ENCODE measurements at regions not wholly inside any gene's neighbourhood (a gene's known extent, or its start where the extent isn't known, plus 50 kb on each side); places are given as distances from the start of the nearest gene placed in this dataset.
A peak's percentile ranks its signal among the peaks of the same experiment; 100 is the strongest.
"Not testable (repeated sequence)": the region's sequence is repeated elsewhere in the genome, so short reads cannot be mapped to it uniquely, and the experiment has no call there.

- DNase-seq (ENCODE audit: low spot score), result no peak
These were observed 615.6 kb downstream of the CENPC start for GRCh38 chr4:66929748-66930147.

GRCh38 chr4:66928881-66929280, 616.4 kb downstream of the CENPC start:
- not testable (repeated sequence) for DNase-seq (ENCODE audit: low spot score)

- no peak for DNase-seq (ENCODE audit: low spot score)
These were observed 617.4 kb downstream of the CENPC start for GRCh38 chr4:66927937-66928336.

- DNase-seq (ENCODE audit: low spot score), result no peak
These were observed 618.6 kb downstream of the CENPC start for GRCh38 chr4:66926687-66927086.

DNA sequence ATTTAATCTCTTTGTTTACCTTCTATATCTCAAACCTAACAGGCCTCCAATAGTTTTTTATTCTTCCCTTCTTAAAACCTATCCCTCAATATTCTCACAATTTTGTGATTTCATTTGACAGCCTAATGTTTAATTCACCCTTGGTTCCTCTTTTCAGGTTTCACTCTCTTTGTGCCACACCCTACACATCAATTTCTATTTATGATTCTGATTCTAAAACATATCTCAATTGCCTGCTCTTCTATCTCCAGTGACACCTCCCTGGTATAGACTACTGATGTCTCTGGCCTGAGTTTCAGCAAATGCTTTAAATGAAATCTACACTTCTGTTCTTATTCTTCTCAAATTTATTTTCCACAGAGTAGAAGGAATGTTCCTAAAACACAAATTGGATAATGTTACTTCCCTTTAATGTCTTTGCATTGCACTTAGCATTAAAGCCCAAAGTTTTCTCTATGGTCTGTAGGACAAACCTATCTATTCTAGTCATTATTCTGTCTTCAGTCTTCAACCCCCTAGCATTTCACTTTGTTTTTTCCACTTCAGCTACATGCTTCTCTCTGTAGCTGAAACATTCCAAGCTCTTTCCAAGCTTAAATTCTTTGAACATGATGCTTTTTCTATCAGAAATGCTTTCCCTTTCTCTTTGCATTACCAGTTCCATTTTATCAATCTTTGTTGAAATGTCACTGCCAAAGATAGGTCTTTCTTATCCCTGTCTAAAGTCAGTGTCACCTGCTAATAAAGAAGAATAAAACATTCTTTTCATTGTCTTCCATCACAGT, 622.0 kb downstream of the CENPC start:
- no peak for DNase-seq (ENCODE audit: low spot score)

DNA sequence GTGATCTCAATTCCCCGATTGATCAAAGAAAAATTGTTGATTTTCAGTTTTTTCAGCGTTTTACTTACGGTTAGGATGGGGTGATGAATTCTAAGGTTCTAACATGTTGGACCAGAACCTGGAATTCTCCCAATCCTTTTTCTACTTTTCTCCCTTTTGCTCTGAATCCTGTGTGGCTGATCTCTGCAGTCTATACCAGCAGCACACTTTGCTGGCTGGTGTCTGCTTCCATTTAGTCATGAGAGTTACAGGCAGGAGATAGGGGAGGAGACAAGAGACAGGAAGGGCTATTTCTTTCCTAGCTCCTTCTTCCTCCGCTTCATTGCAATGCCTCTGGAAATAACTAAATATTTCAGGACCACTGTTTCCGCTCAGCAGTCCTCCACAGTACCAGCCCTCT, 623.9 kb downstream of the CENPC start:
- no peak for DNase-seq (ENCODE audit: low spot score)

GRCh38 chr4:66920514-66920913, 624.8 kb downstream of the CENPC start:
- no peak for DNase-seq (ENCODE audit: low spot score)

- no peak for DNase-seq (ENCODE audit: low spot score)
These were observed 633.4 kb downstream of the CENPC start for GRCh38 chr4:66911880-66912279.

DNA sequence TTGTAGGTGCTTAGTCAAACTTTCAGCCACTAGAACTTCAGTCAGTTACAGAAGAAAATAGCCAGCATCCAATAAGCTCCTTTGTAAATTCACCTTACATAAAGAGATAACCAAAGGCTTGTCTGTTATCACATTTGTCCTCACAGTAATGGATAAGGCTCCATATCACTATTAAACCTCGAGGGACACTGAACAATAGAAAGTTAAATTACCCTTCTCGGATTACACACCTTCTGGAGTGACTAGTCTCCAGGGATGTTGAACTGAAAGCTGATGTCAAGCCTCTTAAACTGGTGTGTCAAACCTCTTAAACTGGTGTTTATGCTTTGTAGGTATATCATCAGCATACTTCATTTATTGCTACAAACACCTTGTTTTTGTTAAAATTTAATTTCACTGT, 639.0 kb downstream of the CENPC start:
- DNase-seq (ENCODE audit: low spot score), result no peak

DNA sequence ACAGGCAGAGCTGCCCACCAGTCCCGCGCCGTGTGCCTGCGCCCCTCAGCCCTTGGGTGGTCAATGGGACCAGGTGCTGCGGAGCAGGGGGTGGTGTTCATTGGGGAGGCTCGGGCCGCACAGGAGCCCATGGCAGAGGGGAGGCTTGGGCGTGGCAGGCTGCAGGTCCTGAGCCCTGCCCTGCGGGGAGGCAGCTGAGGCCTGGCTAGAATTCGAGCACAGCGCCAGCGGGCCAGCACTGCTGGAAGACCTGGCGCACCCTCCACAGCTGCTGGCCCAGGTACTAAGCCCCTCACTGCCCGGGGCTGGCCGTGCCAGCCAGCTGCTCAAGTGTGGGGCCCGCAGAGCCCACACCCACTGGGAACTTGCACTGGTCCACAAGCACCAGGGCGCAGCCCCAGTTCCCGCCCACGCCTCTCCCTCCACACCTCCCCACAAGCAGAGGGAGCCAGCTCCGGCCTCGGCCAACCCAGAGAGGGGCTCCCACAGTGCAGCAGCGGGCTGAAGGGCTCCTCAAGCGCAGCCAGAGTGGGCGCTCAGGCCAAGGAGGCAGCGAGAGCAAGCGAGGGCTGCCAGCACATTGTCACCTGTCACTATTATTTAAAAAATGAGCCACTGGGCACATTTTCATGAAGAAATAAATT, 645.8 kb downstream of the CENPC start:
- no peak for DNase-seq (ENCODE audit: low spot score)

DNA sequence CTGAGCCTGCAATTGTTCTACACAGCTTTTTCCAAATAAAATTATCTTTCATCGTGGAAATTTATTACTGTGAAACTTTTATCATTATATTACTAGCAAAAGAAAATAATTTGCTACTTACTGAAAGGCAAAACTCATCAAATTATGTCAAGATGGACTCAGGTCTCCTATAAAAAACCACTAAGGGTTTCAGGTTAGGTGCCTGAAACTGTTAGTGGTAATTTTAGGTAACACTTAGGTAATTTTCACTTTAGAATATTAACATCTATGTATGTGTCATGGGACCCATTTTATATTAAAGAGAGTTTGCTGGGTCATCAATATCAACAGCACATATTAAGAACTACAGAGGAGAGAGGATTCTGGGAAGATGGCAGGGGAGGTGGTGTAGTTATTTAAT, 651.5 kb downstream of the CENPC start:
- no peak for DNase-seq (ENCODE audit: low spot score)

DNA sequence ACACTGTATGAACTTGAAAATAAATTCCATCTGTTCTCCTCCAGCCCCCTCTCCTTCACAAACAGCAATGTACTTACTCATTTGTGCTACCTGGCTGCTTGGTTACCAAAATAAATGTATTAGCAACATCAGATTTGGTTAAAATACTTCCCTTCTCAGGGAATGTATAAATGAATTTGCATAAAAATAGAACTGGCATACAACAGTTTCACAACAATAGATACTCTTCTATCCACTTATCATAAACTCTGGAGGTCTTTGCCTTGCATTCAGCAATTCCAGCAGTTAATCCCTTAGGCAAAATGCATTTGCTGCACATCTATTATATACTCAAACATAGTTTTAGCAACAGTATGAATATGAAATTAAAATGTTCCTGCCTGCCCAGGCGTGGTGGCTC, 658.2 kb downstream of the CENPC start:
- DNase-seq (ENCODE audit: low spot score), result no peak

- DNase-seq (ENCODE audit: low spot score), result no peak
These were observed 659.7 kb downstream of the CENPC start for GRCh38 chr4:66885501-66886165.

DNA sequence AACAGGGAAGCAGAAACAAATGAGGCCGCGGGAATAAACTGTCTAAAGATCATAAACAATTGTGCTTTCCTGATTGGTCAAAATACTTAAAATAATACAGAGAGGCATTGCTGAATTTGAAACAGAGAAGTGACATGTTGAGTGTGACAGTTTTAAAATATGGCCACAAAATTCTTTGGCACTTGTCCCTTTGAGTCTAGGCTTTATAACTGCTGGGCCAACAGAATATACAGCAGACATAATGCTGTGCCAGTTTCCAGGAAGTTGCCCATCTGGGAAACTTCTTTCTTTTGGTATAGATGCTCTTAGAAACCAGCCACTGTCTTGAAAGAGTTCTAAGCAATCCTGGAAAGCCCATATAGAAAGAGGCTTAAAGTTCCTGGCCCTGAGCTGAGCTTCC, 668.4 kb downstream of the CENPC start:
- no peak for DNase-seq (ENCODE audit: low spot score)

DNA sequence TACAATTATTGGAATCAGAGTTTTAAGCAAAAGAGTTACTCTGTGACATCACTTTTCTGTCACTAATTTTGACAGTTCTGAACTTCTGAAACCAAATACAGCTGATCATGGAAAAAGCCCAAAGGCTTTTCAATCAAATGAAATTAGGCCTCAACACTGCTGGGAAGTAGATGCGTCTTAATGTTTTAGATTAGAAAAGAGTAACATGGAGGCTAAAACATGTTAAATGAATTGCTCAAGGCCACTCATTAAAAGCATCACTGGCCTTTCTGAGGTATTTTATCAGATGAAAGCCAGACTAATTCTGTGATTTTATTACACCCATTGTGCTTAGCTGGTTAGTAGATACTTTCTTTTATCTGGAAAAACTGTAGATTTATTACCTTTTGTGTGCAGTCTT, 672.6 kb downstream of the CENPC start:
- DNase-seq (ENCODE audit: low spot score), result no peak

- no peak for DNase-seq (ENCODE audit: low spot score)
These were observed 681.8 kb downstream of the CENPC start for GRCh38 chr4:66863481-66863880.

GRCh38 chr4:66855956-66856355, 689.3 kb downstream of the CENPC start:
- no peak for DNase-seq (ENCODE audit: low spot score)

DNA sequence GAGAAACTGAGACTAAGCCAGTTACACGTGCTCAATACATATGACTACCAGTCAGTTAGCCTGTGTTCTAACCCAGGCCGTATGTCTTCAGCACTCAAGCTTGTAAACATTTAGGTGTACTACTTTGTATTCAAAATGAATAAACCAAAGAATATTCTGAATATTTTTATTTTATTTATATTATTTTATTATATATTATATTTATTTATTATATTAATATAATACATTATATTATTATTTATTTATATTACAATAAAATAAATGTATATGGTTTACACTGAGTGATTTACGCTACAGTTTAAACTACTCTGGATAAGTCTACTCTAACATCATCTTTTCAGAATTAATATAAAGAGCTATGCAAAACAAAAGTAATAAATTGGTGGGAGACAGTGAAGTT, 691.5 kb downstream of the CENPC start:
- DNase-seq (ENCODE audit: low spot score), result no peak

DNA sequence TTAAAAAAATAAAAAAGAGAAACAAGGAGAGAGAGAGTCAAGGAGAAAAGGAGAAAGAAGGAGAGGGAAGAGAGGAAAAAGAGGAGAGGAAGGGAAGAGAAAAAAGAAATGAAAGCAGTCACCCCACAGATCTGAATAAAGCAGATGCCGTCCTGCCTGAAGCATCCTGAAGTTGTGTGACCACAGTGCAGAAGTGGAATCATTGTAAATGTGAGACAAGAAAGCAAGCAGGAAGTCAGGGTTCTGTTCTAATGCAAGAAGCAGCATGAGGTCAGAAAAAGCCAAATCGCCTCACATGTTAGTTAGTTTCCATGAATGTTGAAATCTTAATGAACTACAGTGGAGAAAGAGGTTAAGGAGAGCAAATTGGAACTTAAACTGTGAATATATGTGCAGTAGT, 692.5 kb downstream of the CENPC start:
- DNase-seq (ENCODE audit: low spot score), result peak; percentile 9

DNA sequence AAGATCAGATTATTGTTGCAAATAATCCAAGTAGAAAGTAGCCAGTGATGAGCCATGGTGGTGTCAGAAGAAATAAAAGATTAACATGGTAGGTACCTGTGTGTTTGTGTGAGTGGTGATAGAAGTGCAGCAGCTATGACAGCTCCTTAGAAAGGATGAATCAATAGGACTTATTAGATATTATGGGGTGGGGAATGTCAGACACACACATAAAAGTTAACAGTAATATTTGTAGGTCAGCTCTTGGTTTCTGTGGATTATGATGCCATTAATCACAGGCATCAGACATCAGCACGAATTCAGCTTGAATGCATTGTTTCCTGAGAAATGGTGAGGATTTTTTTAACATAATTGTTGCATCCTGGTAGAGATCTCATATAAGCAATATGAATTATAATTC, 695.7 kb downstream of the CENPC start:
- no peak for DNase-seq (ENCODE audit: low spot score)

GRCh38 chr4:66842724-66843088, 702.6 kb downstream of the CENPC start:
- DNase-seq (ENCODE audit: low spot score), result no peak

DNA sequence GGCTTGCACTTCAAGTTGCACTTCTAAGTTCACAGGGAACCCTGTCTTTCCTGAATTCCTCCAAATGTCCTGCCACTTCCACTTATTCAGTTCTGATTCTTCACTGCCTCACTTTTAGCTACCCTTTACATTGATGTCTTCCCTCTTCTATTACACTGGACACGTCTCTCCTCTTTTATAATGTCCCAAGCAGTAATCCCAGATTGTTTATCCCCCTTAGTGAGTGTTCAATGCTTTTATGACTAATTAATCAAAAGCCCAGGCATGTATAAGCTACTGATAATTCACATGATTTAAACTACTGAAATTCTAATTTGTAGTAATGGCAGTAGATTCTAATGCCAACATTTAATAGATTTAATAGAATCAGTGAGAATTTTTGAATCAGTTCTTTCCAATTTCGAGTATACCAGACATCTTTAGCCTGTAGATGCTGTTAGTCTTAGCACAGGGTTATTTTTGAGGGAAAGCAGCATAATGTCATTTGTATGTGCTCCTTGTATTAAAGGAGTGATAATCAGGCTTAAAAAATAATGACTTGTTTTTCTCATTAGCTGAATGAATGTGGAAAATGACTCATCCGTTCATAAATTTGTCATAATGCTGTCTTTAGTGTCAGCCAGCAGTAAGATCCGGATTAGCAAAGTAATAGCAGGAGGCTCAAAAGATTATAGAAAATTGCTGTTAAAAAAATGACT, 703.1 kb downstream of the CENPC start:
- DNase-seq (ENCODE audit: low spot score), result no peak

DNA sequence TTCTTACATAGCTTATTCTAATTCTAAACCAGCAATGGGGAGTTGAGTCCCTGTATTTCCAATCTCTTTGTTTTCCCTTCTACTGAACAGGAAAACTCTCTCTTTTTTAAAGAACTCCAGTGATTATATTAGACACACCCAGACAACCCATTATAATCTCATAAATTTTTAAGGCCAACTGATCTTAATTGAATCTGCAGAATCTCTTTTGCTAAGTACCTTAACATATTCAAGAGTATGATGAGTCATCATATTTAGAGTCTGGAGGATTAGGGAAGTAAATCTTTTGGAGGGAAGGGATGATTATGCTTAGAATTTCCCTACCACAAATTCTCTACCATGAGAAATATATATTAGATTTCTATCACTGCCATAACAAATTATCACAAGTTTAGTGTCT, 705.1 kb downstream of the CENPC start:
- no peak for DNase-seq (ENCODE audit: low spot score)

Data from pons (tissue), 1 donor.